Tibial nerve (tissue), 4 donors: ENCODE measurements at regions not wholly inside any gene's neighbourhood (a gene's known extent, or its start where the extent isn't known, plus 50 kb on each side); places are given as distances from the start of the nearest gene placed in this dataset.

Source experiments
- DNase-seq, 2 donors: peaks; one replicate each; pipeline ENCODE4 v3.0.0-alpha.2; 2019; ENCODE audit warnings: low spot score in 2 of 2
- H3K27ac ChIP-seq, 4 donors: fragments of 200-600 bp; sonication (generic) in 3 of 4; one replicate each; pipeline ENCODE4 v1.5.1; 2017 to 2019; ENCODE audit warnings: mild to moderate bottlenecking in 1 of 4
- H3K27me3 ChIP-seq, 2 donors: fragments of 200-600 bp; sonication (generic) in 1 of 2; one replicate each; pipeline versions ENCODE4 v1.5.1 to v1.6.0; 2017 to 2019
- H3K36me3 ChIP-seq, 3 donors: fragments of 200-600 bp; sonication (generic); one replicate each; pipeline ENCODE4 v1.5.1; 2018 to 2019
- H3K4me1 ChIP-seq, 4 donors: fragments of 200-600 bp; sonication (generic) in 3 of 4; one replicate each; pipeline ENCODE4 v1.5.1; 2017 to 2019
- H3K4me3 ChIP-seq, 4 donors: fragments of 200-600 bp; sonication (generic) in 3 of 4; one replicate each; pipeline ENCODE4 v1.5.1; 2017 to 2019; ENCODE audit warnings: mild to moderate bottlenecking in 1 of 4, moderate library complexity in 1 of 4
- H3K9me3 ChIP-seq, 4 donors: fragments of 200-600 bp; sonication (generic) in 3 of 4; one replicate each; pipeline ENCODE4 v1.5.1; 2017 to 2019
- EP300 ChIP-seq, 2 donors: sonication (generic); formaldehyde crosslinking; IDR thresholded peaks; one replicate each; pipeline ENCODE4 v1.6.1; 2017; ENCODE audit warnings: antibody characterized with exemption in 2 of 2, mild to moderate bottlenecking in 1 of 2
- POLR2A ChIP-seq, 2 donors: fragments of 450-650 bp; IDR thresholded peaks; one replicate each; pipeline ENCODE4 v1.6.1; 2017; ENCODE audit warnings: antibody characterized with exemption in 2 of 2, mild to moderate bottlenecking in 2 of 2, moderate library complexity in 2 of 2
- WGBS, 2 donors: methylation state at CpG; one replicate each; pipeline ENCODE4 v1.1.5; 2018; 5-methylcytosine and 5-hydroxymethylcytosine counted together
- TF ChIP-seq, protein P1 (sequence below), 5 experiments: fragments of 200-600 bp in 3 of 5; fragments of 450-650 bp in 2 of 5; sonication (generic) in 3 of 5; IDR thresholded peaks; one replicate each; pipeline ENCODE4 v1.5.1; 2016 to 2019; ENCODE audit warnings: antibody characterized with exemption in 5 of 5, mild to moderate bottlenecking in 3 of 5, moderate library complexity in 2 of 5

DNA sequence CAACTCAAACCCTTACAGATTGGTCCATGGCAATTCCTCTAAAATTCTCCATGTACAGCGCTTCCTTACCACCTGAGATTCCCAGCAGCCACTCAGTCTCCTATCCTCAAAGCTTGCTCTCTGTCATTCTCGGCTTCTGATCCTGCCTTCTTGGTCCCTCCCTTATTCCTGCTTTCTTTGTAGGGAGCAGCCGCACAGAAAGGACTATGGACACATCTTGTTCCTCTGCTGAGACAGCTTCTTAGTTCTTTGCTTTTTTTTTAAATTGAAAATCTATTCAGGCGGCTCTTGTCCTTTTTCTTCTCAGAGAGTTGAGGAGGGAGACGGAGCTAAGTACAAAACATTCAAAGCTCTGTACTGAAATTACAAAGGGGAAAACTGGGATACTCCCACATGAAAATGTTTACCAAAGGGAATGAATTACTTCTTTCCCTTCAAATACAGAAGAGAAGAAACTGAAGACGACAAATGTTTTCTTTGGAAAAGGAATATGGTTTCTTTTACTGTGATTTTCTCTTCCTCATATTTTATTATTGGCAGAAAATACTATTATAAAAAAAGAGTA is 285.1 kb downstream of the IL20RB start:
- Histone ChIP-seq H3K4me3 (no peak overlapping the region), H3K4me1 (no peaks in the 10 kb centered on the region), H3K27me3 (no peaks in the 10 kb centered on the region), H3K36me3 (no peaks in the 10 kb centered on the region), H3K27ac (no peak overlapping the region), H3K9me3 (no peaks in the 10 kb centered on the region)
- DNase-seq = no peak
- 52 to 57% methylated on average over 6 of the region's 6 CpGs for WGBS, 2 donors
- no peak for TF ChIP-seq POLR2A (IDR thresholded peaks at IDR 0.05)
- no peak for TF ChIP-seq EP300 (IDR thresholded peaks at IDR 0.05)
- TF ChIP-seq, protein P1, sequence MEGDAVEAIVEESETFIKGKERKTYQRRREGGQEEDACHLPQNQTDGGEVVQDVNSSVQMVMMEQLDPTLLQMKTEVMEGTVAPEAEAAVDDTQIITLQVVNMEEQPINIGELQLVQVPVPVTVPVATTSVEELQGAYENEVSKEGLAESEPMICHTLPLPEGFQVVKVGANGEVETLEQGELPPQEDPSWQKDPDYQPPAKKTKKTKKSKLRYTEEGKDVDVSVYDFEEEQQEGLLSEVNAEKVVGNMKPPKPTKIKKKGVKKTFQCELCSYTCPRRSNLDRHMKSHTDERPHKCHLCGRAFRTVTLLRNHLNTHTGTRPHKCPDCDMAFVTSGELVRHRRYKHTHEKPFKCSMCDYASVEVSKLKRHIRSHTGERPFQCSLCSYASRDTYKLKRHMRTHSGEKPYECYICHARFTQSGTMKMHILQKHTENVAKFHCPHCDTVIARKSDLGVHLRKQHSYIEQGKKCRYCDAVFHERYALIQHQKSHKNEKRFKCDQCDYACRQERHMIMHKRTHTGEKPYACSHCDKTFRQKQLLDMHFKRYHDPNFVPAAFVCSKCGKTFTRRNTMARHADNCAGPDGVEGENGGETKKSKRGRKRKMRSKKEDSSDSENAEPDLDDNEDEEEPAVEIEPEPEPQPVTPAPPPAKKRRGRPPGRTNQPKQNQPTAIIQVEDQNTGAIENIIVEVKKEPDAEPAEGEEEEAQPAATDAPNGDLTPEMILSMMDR (IDR thresholded peaks at IDR 0.05) = no peak

DNA sequence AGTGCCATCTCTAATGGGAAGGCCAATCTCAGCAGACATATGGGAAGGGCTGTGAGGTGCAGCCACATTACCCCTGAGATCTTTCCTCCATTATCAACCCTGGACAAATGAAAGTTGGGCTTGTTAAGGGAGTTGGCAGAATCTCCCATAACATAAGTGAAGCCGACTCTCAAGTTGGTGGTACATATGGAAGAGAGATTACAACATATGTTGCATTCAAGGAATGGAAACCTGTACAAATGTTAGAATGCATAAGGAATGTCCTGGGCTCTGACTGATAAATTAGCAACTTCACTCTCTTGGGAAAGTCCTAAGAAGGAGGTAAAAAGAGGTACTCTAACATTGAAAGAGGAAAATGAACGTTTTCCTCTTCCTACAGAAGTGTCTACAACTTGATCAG is 288.7 kb downstream of the IL20RB start:
- no peaks in the 10 kb centered on the region for H3K27me3 ChIP-seq
- no peaks in the 10 kb centered on the region for H3K4me1 ChIP-seq
- DNase-seq = no peak
- no peaks in the 10 kb centered on the region for H3K36me3 ChIP-seq
- TF ChIP-seq EP300 (IDR thresholded peaks at IDR 0.05) = no peak
- TF ChIP-seq, protein P1 (IDR thresholded peaks at IDR 0.05) = no peak
- TF ChIP-seq POLR2A (IDR thresholded peaks at IDR 0.05) = no peak
- WGBS, 2 donors = 62 to 63% methylated on average over 2 of the region's 2 CpGs
- no peak overlapping the region for H3K27ac ChIP-seq
- peaks cover 0 to 27% (median 0%) of the 10 kb centered on the region in 4 donors for H3K9me3 ChIP-seq
- H3K4me3 ChIP-seq = no peak overlapping the region

DNA sequence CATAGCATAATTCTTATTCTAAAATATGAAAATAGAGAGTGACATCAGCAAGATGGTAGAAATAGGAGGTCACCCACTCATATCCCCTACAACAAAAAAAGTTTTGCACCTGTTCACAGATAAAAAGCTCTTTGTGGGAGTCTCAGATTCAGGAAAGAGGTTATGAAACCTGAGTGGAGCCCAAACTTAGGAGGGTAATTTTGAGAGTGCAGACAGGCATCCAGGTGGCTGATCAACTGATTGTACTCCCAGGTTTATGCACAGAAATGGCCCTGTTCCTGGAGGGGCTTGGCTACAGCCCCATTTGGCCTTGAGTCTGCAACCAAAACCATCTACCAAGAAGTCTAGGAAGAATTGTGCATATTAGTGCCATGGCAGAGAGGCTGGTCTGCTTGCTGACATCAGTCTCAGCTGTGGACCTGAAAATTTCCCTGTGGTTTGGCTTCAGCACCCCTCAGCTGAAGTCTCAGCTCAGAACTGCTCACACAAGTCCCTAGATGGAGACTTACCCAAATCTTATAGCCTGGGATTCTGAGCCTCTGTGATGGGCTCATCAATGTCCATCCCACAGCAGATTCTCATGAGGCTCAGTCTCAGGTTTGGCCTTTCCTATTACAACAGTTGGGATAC is 291.6 kb downstream of the IL20RB start:
- no peak overlapping the region for H3K27ac ChIP-seq
- H3K4me3 ChIP-seq = no peak overlapping the region
- DNase-seq = no peak
- no peaks in the 10 kb centered on the region for H3K27me3 ChIP-seq
- H3K36me3 ChIP-seq = no peaks in the 10 kb centered on the region
- TF ChIP-seq, protein P1 (IDR thresholded peaks at IDR 0.05) = no peak
- TF ChIP-seq POLR2A (IDR thresholded peaks at IDR 0.05) = no peak
- no peak for TF ChIP-seq EP300 (IDR thresholded peaks at IDR 0.05)
- no peaks in the 10 kb centered on the region for H3K4me1 ChIP-seq
- peaks cover 0 to 35% (median 0%) of the 10 kb centered on the region in 4 donors for H3K9me3 ChIP-seq

DNA sequence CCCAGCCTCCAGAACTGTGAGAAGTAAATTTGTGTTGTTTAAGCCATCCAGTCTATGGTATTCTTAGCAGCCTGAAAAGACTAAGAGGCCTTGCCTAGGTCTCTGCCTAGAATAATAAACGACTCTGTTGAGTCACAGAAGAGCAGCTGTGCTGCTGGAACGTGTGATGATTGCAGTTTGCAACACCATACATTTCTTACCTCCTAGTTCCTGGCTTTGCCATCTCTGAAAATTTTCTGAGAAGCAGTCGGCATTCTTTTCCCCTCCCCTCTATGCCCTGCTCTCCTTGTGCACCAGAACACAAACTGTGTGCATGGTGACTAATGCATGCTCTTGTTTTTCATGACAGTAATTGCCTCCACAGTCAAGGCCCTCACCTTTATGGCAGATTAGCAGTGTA is 301.3 kb downstream of the IL20RB start:
- Histone ChIP-seq H3K9me3 (peaks cover 0 to 5% (median 0%) of the 10 kb centered on the region in 4 donors), H3K27me3 (no peaks in the 10 kb centered on the region), H3K4me3 (no peak overlapping the region), H3K27ac (no peak overlapping the region), H3K4me1 (no peaks in the 10 kb centered on the region), H3K36me3 (no peaks in the 10 kb centered on the region)
- no peak for DNase-seq
- 46 to 58% methylated on average over 3 of the region's 3 CpGs for WGBS, 2 donors
- TF ChIP-seq, protein P1 (IDR thresholded peaks at IDR 0.05) = no peak
- TF ChIP-seq POLR2A (IDR thresholded peaks at IDR 0.05) = no peak
- TF ChIP-seq EP300 (IDR thresholded peaks at IDR 0.05) = no peak

DNA sequence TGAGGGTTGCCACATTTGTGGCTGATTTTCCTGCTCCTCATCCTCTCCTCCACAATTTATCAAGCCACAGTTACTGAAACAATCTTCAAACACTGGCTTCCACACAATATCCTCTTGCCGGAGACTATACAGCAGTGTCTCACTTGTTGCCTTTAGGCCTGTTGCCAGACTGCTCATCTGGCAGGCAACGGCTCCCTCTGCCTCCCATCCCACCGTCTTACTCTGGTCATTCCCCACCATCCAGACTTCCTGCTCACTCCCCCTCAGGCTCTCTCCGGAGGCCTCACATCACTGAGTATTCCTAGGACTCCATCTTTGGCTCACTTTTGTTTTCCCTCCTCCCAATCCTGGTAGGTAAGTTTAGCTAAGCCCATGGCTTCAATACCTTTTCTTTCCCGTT is 301.9 kb downstream of the IL20RB start:
- no peak overlapping the region for H3K4me3 ChIP-seq
- no peaks in the 10 kb centered on the region for H3K36me3 ChIP-seq
- TF ChIP-seq, protein P1 (IDR thresholded peaks at IDR 0.05) = no peak
- TF ChIP-seq POLR2A (IDR thresholded peaks at IDR 0.05) (no peak), EP300 (IDR thresholded peaks at IDR 0.05) (no peak)
- H3K4me1 ChIP-seq = peaks cover 0 to 4% (median 0%) of the 10 kb centered on the region in 4 donors
- 24 to 26% methylated on average over 5 of the region's 5 CpGs for WGBS, 2 donors
- DNase-seq = no peak
- no peak overlapping the region for H3K27ac ChIP-seq
- H3K9me3 ChIP-seq = no peaks in the 10 kb centered on the region
- no peaks in the 10 kb centered on the region for H3K27me3 ChIP-seq
